ENCODE measurements at regions not wholly inside any gene's neighbourhood (a gene's known extent, or its start where the extent isn't known, plus 50 kb on each side); places are given as distances from the start of the nearest gene placed in this dataset.

DNA sequence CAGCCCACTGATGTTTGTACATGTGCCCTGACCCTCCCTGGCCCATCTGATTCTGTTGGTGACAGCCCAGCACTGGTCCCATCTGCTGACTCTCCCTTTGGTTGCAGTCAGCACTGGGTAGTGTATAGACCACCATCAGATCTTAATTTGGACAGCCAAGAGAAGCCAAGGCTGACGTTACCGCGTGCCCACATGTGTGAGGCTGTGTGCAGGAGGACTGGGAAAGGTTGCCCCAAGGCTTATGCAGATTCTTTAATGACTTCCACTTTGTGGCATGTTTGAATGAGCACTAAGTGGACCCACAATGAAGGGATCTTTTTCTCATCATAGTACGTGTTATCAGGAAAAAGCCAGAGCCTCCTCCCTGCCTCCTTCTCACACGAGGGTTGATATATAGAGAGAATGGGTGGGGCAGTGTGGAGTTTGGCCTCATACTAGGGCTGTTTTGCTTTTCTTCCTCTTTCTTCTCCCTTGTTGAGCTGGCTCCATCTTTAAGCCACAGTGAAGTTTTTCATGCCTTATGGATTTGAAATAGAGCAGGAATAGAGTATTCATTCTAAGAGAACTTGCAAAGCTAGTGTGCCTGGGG, 93.5 kb downstream of the NAV1 start:
- TF ChIP-seq, protein P1, sequence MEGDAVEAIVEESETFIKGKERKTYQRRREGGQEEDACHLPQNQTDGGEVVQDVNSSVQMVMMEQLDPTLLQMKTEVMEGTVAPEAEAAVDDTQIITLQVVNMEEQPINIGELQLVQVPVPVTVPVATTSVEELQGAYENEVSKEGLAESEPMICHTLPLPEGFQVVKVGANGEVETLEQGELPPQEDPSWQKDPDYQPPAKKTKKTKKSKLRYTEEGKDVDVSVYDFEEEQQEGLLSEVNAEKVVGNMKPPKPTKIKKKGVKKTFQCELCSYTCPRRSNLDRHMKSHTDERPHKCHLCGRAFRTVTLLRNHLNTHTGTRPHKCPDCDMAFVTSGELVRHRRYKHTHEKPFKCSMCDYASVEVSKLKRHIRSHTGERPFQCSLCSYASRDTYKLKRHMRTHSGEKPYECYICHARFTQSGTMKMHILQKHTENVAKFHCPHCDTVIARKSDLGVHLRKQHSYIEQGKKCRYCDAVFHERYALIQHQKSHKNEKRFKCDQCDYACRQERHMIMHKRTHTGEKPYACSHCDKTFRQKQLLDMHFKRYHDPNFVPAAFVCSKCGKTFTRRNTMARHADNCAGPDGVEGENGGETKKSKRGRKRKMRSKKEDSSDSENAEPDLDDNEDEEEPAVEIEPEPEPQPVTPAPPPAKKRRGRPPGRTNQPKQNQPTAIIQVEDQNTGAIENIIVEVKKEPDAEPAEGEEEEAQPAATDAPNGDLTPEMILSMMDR (conservative IDR thresholded peaks at IDR 0.05): no peak
- TF ChIP-seq ZFX (IDR thresholded peaks at IDR 0.05): no peak

All from C4-2B (cell line).